GM12892 (cell line): ENCODE measurements at regions not wholly inside any gene's neighbourhood (a gene's known extent, or its start where the extent isn't known, plus 50 kb on each side); places are given as distances from the start of the nearest gene placed in this dataset.

ENCODE experiments used
- POLR2A ChIP-seq: IDR thresholded peaks from 2 replicates; pipeline ENCODE4 v1.6.1; 2011; ENCODE audit warnings: low read depth, low read length, control low read depth
- POLR2AphosphoS5 ChIP-seq: IDR thresholded peaks from 2 replicates; pipeline ENCODE4 v1.6.1; 2011; ENCODE audit warnings: low read depth, low read length, control low read depth
- TAF1 ChIP-seq: IDR thresholded peaks from 2 replicates; pipeline ENCODE4 v1.6.1; 2011; ENCODE audit warnings: low read depth, mild to moderate bottlenecking, control low read depth, low read length, borderline replicate concordance

GRCh38 chr2:16015903-16016265 lies 75.5 kb downstream of the MYCN start:
- TF ChIP-seq POLR2A (no peak), POLR2AphosphoS5 (no peak), TAF1 (no peak)
